IMR-90 (cell line): ENCODE measurements at regions not wholly inside any gene's neighbourhood (a gene's known extent, or its start where the extent isn't known, plus 50 kb on each side); places are given as distances from the start of the nearest gene placed in this dataset.

ENCODE experiments used
- CHD1 ChIP-seq: IDR thresholded peaks from 2 replicates; pipeline ENCODE4 v1.6.1; 2012; ENCODE audit warnings: low read depth, low read length, improper control_type of control experiment
- MAFK ChIP-seq: IDR thresholded peaks from 2 replicates; pipeline ENCODE4 v1.6.1; 2012; ENCODE audit warnings: low read depth, low read length, improper control_type of control experiment
- POLR2A ChIP-seq: IDR thresholded peaks from 2 replicates; pipeline ENCODE4 v1.6.1; 2012; ENCODE audit warnings: mild to moderate bottlenecking, low read depth, low read length
- RAD21 ChIP-seq: IDR thresholded peaks from 2 replicates; pipeline ENCODE4 v1.6.1; 2012; ENCODE audit warnings: low read length, improper control_type of control experiment
- RCOR1 ChIP-seq: IDR thresholded peaks from 2 replicates; pipeline ENCODE4 v1.6.1; 2012; ENCODE audit warnings: mild to moderate bottlenecking, low read length, improper control_type of control experiment; ENCODE audit not compliant: insufficient replicate concordance
- SMC3 ChIP-seq: fragments of 150-350 bp; IDR thresholded peaks from 2 replicates; pipeline ENCODE4 v1.6.1; 2016; ENCODE audit warnings: low read depth, mild to moderate bottlenecking, antibody characterized with exemption, low read length, moderate library complexity
- TF ChIP-seq, protein P1 (sequence below): conservative IDR thresholded peaks from 2 replicates; pipeline ENCODE4 v1.5.1; 2012; ENCODE audit warnings: mild to moderate bottlenecking, low read depth, low read length, improper control_type of control experiment
- TF ChIP-seq, protein P2 (sequence below): fragments of 150-350 bp; IDR thresholded peaks from 2 replicates; pipeline ENCODE4 v1.6.1; 2016; ENCODE audit warnings: low read depth, mild to moderate bottlenecking, low read length, moderate library complexity, borderline replicate concordance

DNA sequence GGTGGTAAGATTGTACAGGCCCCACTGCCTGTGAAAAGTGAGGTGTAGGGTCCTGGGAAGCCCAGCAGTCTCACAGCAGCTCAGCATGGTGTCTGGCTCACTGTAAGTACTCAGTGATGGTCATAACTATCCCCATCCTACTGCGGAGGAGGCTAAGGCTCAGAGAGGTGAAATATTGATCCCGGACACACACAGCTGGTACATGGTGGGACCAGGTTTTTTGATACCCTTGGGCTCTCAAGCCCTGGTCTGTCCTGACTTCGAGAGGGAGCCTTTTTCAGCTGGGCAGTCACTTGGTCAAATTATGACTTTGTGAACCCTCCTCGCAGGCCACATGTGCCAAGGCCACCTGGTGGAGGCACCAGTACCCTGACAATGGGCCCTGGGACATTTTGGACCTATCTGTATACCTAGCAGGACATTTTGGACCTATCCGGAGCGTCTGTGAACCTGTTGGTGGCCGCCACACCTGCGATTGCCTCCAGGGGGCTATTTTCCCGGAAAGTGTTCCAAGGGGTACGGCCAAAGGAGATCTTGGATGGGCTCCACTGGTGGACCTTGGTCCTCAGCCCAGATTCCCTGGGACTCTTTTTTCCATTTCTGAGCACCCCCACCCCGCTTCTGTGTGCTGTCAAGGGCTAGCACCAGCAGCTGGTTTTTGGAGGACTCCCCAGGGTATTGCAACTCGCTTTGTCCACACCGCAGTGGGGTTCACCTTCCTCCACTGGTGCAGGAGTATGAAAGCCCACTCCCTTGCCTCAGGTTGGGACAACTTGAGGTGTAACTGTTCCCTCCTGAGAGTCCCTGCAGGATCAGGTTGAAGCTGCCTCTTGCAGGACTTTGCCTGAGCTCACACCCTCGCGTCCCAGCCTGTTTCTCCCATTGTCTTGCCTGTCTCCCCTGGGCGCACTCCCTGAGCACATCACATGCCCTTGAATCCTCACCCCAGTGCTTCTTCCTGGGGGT lies 83.6 kb upstream of the NKD1 start:
- no peak for TF ChIP-seq SMC3
- TF ChIP-seq, protein P1, sequence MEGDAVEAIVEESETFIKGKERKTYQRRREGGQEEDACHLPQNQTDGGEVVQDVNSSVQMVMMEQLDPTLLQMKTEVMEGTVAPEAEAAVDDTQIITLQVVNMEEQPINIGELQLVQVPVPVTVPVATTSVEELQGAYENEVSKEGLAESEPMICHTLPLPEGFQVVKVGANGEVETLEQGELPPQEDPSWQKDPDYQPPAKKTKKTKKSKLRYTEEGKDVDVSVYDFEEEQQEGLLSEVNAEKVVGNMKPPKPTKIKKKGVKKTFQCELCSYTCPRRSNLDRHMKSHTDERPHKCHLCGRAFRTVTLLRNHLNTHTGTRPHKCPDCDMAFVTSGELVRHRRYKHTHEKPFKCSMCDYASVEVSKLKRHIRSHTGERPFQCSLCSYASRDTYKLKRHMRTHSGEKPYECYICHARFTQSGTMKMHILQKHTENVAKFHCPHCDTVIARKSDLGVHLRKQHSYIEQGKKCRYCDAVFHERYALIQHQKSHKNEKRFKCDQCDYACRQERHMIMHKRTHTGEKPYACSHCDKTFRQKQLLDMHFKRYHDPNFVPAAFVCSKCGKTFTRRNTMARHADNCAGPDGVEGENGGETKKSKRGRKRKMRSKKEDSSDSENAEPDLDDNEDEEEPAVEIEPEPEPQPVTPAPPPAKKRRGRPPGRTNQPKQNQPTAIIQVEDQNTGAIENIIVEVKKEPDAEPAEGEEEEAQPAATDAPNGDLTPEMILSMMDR = no peak
- TF ChIP-seq MAFK = no peak
- no peak for TF ChIP-seq RAD21
- no peak for TF ChIP-seq POLR2A
- TF ChIP-seq, protein P2, sequence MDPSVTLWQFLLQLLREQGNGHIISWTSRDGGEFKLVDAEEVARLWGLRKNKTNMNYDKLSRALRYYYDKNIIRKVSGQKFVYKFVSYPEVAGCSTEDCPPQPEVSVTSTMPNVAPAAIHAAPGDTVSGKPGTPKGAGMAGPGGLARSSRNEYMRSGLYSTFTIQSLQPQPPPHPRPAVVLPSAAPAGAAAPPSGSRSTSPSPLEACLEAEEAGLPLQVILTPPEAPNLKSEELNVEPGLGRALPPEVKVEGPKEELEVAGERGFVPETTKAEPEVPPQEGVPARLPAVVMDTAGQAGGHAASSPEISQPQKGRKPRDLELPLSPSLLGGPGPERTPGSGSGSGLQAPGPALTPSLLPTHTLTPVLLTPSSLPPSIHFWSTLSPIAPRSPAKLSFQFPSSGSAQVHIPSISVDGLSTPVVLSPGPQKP = no peak
- no peak for TF ChIP-seq RCOR1
- no peak for TF ChIP-seq CHD1
